ENCODE measurements at regions not wholly inside any gene's neighbourhood (a gene's known extent, or its start where the extent isn't known, plus 50 kb on each side); places are given as distances from the start of the nearest gene placed in this dataset.

DNA sequence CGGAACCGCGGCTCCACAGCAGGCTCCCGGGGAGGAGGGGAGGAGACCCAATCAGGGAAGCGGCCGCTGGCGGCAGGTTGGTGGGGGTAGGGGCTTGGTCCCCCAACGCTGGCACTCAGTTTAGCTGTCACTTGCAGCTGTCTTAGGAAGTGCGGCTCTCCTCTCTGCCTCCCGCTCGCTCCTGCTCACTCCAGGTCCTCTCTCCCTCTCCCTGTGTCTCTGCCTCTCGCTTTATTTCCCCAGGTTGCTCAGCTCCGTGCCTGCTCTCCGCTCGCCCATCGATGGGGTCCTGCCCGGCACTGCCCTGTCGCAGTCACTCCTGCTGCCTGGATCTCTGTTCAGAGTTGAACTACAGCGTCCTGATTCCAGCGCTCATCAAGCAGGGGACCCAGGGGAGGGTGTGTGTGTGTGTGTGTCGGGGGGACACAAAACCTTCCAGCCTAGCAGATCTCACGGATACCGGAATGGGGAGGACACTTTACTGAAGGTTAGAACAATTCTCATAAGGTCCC is 145.6 kb downstream of the ENGASE start:
- DNase-seq (ENCODE audit: low read depth in 2 of 2) = no peak

DNA sequence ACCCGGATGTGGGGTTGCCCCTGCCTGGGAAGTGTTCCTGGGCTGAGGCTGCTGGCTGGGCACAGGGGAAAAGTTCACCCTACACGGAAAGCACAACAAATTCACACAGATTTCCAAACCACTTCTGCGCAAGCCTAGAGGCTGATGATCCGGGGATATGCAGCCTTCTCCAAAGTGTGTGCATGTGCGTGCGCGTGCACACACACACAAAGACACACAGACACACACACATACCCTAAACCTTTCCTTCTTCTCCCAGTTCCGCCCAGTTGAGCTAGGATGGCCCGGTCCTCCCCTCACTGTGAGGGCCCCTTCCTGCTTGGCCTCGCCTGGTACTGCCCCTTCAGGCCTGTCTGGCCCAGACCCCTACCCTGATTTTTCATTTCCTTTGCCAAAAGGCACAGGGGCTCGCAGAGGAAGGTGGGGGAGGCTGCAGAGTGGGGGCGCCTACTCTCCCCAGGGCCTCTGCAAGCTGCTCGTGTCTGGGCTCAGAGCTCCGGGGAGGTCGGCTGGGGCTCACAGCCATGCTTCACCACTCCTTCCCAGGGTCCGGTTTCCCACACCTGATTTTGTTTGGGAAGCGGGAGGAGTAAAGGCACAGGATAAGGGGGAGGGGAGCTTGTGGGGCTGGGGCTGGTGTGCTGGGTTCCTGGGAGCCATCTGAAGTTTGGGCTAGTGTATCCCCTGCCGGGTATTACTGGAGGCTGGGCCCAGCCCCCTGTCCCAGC is 144.7 kb downstream of the ENGASE start:
- DNase-seq (ENCODE audit: low read depth in 2 of 2) = no peak

DNA sequence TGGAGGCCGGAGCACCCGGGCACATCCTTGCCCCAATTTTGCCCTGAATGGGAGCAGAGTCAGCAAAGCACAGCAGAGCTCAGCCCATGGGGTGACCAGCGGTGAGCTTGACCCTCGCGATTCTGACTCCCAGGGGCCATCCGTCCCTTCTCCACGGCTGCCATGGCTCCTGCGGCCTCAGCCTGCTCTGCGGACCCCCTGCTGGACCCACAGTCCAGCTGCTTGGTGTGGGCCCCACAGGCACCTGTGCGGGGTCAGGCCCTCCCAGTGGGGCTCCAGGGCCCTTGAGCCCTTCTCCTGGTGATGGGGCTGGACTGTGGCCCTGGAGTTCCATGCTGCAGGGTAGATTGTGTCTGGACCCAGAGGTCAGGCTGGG is 144.2 kb downstream of the ENGASE start:
- DNase-seq (ENCODE audit: low read depth in 2 of 2) = no peak

DNA sequence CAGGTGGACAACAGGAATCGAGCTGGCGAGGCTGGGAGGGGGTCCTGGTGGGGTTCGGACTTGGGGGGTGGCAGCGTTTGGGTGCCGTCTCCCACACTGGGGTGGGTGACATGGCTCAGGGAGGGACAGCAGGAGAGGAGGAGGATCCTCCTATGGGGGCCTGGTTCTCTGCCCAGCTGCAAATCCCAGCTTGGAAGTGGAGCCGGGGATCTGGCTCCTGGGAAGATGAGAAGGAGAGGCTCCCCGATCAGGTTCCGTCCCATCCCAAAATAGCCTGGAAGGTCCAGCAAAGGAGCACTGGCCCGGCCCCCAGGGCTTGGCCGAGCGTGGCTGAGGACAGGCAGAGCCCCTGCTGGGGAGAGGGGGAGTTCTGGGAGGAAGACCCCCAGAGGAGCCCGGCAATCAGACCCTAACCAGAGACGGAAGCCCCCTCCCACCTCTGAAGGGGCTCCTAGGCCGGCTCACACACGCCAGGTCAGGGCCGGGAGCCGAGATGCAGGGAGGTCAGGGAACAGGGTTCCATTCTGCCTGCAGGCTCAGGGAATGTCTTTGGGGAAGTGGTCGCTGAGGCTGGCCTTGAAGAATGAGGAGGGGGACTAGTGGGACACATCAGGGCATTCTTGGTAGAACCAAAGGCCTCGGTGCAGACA is 143.7 kb downstream of the ENGASE start:
- DNase-seq (ENCODE audit: low read depth in 2 of 2) = no peak

DNA sequence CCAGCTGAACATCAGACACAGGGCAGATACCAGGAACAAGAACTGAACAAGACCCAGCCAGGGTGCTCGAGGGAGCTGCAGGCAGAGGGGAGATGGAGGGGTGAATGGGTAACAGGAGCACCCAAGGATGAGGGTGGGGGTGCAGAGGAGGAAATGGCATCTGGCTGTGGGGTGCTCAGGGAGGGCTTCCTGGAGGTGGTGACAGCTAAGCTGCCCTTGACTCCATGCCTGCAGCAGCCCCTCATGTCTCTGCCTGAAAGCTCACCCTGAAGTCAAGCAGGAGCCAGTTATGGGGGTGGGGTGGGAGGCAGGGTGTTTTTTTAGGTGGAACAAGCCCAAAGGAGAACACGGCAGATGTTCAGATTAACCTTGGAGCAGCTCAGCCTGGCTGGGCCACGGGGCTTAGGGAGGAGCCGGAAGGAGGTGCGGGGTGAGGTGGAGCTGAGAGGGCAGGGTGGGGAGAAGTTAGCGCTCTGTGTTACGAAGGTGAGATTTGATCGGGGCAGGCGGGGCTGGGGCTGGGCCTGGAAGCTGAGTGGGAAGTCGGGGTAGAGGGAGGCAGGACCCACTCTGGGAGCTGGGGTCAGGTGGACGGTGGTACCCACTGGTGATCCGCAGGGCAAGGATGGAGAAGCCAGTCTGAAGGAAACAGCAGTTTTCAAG is 143.0 kb downstream of the ENGASE start:
- DNase-seq (ENCODE audit: low read depth in 2 of 2) = no peak

DNA sequence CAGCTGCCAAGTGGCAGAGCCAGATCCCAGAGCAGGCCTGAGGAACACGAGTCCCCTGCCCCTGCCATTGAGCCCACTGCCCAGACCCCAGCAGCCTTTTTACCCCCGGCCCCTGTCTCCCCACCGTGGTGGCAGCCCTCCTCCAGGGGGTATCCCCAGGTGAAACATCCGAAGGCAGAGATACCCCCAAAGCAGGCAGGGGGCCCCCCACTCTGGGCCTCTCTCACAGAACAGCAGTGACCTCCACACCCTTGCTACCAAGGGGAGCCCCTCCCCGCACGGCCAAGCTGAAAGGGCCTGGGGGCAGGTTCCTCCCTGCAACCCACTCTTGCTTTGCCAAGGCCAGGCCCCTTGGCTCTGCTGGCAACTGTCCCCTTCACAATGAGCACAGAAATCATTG is 142.2 kb downstream of the ENGASE start:
- DNase-seq (ENCODE audit: low read depth in 2 of 2) = no peak

DNA sequence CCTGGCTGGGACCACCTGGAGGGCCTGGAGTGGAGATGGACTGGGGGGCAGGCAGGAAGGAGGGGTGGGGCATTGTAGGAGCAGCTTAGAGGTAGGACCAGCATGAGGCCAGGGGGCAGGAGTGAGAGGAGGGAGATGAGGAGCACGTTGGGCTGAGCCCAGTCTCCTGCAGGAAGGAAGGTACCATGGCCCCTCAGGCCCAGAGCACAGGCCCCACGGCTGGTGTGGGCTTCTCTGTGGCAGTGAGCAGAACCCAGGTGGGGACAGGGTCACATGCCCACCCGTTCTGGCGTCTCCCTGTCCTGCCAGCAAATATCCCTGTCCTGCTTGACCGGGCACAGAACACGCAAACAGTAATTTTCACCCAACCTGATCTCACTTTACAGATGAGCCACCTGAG is 141.8 kb downstream of the ENGASE start:
- DNase-seq (ENCODE audit: low read depth in 2 of 2) = no peak

DNA sequence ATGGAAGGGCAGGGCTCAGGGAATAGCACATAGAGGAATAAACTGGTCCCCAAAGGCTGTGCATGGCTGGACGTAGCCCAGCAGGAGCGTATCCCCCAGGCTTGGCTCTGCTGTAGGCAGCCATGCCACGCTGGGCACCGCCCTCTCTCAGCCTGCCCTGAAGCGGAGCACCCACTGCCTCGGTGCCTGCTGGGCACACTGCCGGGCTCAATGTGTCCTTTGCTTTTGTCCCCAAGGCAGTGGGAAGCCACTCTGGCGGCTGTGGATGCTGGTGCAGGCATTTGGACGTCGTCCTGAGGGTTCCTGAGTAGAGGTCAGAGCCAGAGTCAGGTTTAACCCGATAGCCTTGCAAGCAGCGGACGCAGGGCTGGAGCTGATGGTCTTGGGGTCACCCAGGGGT is 141.0 kb downstream of the ENGASE start:
- no peak for DNase-seq (ENCODE audit: low read depth in 2 of 2)

DNA sequence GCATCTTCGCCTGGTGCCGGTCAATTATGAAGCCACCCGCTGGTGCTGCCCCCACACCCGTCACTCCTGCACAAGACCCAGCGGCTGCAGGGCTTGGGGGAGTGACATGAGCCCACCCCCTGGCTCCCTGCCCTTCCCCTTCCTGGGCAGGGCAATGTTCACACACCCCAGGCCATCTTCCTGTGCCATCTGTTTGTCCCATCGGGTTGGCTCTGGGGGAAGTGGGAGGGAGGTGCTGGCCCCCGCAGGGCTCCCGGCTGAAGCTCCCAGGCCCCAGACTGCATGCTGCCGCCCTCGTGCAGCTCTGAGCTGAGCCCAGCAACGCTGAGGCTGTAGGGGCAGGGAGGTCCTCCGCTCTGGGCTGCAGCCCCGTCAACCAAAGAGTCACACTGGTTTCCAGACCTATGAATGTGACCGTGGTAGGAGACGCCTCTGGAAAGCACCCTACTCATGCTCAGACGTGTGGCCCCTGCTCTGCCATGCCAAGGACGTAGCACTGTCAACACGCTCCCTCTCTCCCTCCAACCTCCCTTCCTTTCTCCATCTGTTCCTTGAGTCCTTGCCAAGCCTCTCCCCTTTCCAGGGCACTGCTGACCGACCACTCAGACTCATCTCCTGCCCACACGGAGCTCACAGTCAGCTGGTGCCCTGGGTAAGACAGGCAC is 140.4 kb downstream of the ENGASE start:
- DNase-seq (ENCODE audit: low read depth in 2 of 2) = no peak

DNA sequence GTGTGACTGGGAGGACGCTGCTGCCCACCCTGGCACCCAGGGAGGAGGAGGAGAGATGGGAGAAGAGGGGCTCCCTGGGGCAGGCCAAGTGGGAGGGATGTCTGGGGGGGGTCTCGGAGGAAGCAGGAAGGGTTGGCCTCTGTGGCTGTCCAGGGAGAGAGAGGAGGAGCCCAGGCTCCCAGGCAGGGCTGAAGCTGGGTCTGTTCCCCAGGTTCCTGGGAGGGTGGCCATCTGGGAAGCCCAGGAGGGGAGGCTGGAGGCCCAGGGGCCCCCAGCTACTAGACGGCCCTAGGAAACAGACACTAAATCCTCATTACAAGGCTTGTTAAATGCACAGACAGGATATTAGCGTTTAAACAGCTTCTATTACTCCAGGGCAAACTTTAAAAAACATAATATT is 139.8 kb downstream of the ENGASE start:
- DNase-seq (ENCODE audit: low read depth in 2 of 2) = no peak

DNA sequence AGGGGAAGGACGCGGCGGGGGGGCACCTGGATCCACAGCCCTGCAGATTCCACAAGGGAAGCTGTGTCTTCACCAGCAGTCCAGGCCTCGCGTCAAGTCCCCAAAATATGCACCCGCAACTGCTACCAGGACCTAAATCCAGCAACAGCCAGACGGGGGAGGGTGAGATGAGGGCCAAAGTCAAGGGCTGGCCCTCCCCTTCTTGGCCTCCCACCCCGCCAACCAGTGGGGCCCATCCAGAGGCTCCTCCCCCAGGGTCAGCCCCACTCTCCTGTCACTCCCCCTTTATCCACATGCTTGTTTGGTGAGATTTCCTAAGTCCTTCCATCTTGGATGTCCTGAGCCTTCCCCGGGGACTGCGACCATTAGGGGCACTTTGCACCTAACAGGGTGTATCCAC is 138.7 kb downstream of the ENGASE start:
- no peak for DNase-seq (ENCODE audit: low read depth in 2 of 2)

DNA sequence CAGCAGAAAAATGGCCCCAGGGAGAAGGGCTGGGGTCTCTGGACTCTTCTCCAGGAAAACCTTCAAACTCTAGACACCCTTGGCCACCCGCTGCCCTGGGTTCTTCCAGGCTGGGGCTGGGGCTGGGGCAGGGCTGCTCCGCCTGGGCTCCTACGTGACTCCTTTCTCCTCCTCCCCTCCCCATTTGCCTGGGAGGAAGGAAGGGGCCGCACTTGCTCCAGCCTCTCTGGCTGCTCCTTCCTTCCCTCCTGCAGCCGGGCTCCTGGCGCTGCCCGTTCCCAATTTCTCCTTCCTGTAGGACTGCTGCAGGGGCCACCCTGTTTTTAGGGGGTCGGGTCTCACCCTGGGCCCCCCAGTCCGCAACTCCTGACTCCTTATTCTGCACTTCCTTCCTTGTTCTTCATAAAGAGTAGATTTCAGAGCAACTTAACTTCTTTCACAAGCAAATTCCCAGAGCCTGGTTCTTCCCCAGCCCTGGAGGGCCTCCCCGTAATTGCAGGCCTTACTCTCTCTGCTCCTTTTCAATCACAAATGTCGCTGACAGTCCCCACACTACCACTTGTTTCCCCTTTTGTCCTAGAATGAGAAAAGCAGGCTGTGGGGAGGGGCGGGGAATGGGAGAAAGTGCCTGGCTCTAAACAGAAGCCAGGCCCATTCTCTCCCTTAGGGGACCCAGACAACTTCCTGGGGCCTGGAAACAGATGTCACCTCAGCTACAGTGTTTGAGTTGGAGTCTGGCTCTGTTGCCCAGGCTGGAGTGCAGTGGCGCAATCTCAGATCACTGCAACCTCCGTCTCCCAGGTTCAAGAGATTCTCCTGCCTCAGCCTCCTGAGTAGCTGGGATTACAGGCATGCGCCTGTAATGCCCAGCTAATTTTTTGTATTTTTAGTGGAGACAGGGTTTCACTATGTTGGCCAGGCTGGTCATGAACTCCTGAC is 137.8 kb downstream of the ENGASE start:
- DNase-seq (ENCODE audit: low read depth in 2 of 2) = no peak

DNA sequence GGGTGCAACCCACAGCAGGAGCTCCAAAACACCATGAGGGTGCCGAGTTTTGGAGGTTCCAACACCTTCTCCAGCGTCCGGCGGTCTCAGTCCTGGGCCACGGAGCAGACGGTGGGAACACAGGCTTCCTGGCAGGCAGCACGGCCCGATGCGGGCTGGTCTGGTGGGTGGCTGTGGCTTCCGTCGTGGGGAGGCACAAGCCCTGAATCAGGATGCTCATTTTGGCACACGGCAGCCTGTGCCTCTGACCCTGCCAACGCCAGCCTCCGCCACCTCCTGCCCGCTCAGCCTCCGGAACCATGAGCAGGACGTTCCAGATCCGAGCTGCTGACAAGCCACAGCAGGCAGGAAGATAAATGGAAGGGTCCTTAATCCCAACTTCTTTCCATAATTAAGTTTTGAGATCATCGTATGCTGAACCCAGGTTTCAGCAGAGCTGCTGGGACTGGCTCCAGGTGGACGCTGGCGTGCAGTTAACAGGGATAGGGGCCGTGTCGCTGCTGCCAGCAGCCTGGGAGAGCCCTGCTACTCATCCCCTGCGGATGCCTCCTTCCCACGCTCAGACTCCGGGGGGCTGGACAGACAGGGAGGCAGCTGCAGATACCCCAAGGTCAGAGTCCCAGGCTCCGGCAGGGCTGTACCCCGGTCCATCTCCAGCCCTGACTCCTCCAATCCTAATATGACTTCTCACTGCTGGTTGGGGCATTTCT is 136.6 kb downstream of the ENGASE start:
- no peak for DNase-seq (ENCODE audit: low read depth in 2 of 2)

DNA sequence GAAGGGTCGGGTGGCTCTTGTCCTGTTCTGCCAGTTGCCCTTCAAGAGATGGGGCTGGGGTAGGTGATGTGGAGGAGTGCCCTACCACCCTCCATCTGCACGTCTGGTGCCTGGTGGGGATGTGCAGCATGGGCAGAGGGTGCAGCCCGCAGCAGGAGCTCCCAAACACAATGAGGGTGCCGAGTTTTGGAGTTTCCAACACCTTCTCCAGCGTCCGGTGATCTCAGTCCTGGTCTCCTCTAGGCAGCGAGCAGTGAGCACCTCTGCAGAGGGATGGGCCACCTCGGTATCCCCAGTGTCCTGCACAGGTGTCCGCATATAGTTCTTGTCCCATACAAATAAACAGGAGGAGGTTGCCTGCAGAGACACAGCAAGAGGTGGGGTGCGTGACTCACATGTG is 136.0 kb downstream of the ENGASE start:
- DNase-seq (ENCODE audit: low read depth in 2 of 2) = no peak

DNA sequence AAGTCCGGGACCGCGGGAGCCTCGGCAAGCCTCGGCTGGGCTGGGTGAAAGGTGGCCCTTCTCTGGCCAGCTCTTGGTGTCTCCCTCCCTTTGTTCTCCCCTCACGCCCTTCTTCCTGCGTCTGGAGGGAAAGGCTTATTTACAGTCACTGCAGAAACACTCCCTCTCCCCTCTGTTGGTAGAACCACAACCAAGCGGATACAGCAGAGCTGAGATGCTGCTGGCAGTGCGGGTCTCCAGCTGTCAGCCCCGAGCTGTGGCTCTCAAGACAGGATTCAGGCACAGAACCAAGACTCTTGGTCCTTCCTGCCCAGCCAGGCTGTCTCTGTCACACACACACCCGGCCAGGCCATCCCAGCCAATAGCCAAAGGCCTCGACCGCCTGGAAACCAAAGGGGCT is 133.3 kb downstream of the ENGASE start:
- no peak for DNase-seq (ENCODE audit: low read depth in 2 of 2)

DNA sequence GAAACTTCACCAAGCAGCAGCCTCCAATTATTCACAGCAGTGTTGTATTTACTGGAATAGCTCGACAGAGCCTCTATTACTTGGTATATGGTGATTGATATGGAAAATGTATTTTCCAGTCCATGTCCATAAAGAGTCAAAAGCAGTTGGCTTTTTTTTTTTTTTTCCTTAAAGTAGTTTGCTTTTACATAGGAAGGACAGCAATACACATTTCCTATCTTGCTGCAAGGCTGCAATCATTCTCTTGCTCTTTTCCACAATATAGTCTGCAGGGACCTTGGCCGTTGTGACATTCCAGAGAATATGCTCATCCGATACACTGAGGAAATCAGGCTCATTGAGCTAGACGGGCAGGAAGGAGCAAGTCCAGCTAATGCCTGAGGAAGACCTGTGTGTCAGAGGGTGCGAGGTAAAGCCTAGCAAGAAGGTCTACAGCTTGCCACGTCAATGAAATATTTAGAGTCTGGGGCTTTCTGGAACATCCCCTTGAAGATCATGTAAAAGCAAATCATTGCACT is 131.1 kb downstream of the ENGASE start:
- no peak for DNase-seq (ENCODE audit: low read depth in 2 of 2)

DNA sequence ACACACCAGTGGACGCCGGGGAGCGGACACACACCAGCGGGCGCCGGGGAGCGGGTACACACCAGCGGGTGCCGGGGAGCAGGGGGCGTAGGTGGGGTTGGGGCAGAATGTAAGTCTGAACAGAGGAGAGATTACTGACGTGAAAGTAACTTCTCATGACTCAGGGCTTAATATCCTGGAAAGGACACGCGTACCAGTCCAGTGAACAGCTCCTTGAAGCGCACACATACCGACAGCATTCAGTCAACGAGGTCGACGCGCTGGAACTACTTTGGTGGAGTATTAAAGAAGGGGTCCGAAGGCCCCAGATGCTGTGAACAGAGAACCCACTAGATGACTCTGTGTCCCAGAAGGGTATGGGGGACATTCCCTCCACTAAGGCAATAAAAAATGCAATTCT is 129.6 kb downstream of the ENGASE start:
- no peak for DNase-seq (ENCODE audit: low read depth in 2 of 2)

DNA sequence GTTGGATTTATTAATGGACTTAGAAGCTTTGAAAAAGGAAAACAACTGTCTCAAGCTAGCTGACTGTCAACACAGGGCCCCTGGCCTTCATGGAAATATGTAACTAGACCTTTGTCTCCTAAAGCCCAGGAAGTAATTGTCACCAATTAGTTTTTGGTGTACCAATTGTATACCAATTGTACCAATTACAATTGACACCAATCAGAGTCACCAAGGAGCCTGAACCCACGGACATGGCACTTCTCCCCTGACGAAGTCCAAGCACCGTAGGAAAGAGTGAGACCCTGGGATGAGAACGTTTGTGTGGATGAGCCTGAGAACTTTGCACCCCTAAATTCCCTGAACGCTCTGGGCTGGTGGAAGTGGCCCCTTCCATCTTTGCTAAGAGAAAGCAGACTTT is 129.0 kb downstream of the ENGASE start:
- no peak for DNase-seq (ENCODE audit: low read depth in 2 of 2)

DNA sequence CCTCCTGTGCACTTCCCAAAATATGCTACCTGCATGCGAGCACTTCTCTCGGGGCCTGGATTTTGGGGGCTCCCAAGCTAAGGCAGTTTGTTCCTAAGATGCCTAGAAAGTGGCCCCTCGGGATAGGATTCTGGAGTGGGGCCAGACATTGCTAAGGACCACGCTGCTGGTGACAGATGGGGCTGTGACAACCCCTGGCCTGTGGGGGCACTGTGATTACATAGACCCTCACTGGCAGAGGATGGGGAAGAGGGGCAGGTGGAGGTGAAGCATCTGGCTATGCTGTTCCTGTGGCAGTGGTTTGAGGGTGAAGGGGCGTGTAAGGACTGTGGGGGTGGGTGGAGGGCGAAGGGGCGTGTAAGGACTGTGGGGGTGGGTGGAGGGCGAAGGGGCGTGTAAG is 128.4 kb downstream of the ENGASE start:
- no peak for DNase-seq (ENCODE audit: low read depth in 2 of 2)

DNA sequence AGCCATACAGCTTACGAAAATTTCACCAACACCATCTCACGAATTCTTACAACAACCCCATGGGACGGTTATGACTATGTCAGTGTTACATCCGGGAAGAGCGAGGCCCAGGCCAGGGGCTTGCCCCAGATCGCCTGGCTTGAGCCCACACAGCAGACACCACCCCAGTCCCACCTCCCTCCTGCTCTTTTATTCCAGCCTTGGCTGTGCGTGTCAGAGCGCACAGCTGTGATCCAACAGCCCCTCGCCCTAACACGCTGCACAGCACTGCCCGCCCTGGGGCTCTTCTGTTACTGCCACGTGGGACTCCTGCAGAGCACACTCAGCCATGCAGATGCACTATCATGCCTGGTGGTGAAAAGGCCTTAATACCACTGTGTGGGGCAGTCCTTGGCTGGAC is 127.9 kb downstream of the ENGASE start:
- no peak for DNase-seq (ENCODE audit: low read depth in 2 of 2)
